CD4-positive, alpha-beta T cell treated with Interferon alpha-2 for 1 hour (primary cell): ENCODE measurements at regions not wholly inside any gene's neighbourhood (a gene's known extent, or its start where the extent isn't known, plus 50 kb on each side); places are given as distances from the start of the nearest gene placed in this dataset.
"Not testable (repeated sequence)": the region's sequence is repeated elsewhere in the genome, so short reads cannot be mapped to it uniquely, and the experiment has no call there.

Source experiments
- DNase-seq, 2 donors: peaks; one replicate each; pipeline ENCODE4 v3.0.0-alpha.2; 2020 to 2022

DNA sequence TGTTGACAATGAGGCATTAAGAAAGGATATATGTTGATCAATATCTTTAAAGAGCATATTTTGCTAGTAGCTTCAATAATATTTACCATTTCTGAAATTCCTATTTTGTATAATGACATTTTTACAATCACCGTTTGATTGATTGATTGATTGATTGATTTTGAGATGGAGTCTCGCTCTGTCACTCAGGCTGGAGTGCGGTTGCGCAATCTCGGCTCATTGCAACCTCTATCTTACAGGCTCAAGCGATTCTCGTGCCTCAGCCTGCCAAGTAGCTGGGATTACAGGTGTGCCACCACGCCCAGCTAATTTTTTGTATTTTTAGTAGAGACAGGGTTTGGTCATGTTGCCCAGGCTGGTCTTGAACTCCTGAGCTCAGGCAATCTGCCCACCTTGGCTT is 150.9 kb upstream of the TEX13D start:
- not testable (repeated sequence) for DNase-seq

GRCh38 chrX:124190440-124190839 is 142.0 kb upstream of the TEX13D start:
- no peak for DNase-seq

DNA sequence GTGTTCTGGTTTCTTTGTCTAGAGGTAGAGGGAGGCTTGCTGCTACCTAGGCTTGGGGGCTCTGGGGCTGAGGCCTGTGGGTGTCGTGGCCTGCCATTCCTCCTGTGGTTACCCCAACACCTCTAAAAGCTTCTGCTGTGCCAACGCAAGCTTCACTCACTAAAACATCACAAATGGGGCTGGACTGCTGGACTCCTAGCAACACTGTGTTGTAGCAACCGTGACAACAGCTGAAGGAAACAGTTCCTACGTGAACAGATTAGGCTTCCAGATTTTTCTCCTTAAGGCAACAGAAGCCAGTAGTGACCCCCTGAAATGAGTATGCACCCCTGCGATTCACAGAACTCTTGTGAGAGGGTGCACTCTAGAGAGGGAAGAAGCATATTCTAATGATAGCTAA is 138.3 kb upstream of the TEX13D start:
- no peak for DNase-seq

DNA sequence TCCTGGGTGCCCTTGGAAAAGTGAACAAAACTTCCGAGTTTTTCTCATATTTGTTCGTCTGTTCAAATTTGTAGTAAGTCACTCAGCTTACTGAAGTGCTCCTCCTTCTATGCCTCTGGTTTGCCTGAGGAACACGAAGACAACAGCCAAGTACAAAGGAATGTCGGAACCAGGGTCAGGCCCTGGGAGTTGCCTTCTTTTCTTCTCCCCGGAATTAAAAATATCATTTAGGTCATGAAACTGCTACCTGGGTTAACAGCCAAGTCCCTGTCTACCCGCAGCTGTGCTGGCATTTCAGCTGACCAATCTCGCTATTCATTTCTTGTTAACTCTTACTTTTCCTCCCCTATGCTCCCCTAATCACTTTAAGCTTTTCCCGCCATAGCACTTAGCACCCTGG is 137.6 kb upstream of the TEX13D start:
- no peak for DNase-seq

DNA sequence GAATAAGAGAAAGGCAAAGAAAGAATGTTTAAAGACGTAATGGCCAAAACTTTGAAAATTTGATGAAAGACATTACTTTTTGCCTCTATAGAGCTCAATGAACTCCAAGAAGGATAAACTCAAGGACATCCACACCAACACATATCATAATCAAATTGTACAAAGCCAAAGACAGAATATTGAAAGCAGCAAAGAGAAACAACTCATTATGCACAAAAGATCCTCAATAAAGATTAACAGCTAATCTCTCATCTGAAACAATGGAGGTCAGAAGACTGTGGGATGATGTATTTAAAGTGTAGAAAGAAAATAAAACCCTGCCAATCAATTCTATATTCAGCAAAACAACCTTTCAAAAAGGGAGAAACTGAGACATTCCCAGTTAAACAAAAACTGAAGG is 129.1 kb upstream of the TEX13D start:
- DNase-seq: no peak

GRCh38 chrX:124208660-124209059 is 123.8 kb upstream of the TEX13D start:
- DNase-seq: no peak

GRCh38 chrX:124209792-124210576 is 122.5 kb upstream of the TEX13D start:
- DNase-seq: no peak

DNA sequence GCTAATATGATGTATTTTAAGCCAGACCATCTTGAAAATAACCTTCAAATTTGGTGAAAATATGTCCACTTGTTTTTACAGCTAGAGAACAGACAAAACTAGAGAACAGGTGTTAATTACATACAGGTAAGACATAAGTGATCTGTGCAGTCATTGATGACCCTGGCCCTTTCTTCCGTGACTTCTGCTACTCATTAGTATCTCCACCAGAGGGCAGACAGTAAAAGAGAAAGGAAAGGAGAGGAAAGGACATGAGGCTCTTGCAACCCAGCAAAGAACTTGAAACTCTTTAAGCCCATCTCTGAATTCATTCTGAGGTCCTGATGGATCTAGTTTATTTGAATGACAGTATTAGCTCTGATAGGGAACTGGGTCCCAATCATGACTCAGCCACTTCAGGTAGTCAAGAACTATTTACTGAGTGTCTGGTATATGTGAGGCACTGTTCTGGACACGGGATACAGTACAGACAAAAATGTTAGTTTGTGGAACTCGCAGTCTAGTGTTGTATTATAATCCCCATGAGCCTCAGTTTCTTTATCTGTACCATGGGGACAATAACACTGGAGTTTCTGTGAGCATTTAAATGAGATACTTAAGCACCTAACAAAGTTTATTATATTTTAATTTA is 121.0 kb upstream of the TEX13D start:
- peak in 1 of 2 donors; percentile 66 for DNase-seq

DNA sequence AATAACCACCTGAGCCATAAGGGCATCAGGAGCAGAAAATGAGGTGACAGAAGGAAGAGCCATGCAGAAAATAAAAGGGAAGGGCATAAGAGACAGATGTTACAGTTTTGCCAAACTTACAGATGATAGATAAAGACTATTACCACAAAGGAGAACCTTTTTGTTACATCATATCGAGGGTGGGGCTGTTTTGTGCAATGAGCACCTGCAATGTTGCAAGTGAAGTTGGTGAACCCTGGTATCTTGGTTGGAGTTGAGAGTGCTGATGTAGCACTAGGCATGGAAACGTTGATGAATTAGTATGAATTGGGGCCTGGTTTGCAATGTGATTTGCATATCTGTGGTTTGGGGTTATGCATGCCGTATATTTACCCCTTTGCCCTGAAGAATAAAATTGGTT is 119.8 kb upstream of the TEX13D start:
- DNase-seq: peak in 1 of 2 donors; percentile 48

DNA sequence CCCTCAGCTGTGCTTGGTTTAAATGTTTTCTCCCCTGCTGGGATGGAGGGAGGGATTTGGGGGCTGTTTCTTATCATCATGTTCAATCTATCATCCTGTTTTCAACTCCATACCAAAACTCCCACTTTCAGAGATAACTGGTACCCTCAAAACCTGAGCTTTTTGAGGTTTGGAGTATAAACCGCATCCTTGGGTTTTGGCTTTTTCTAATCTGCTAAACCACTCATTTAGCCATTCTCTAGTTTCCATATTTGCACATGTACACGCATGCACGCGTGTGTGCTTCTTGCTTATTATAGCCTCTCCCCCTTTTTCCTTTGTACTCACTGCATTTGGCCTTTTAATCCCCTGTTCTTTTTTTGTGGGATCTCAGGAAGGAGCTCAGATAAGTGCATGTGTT is 116.7 kb upstream of the TEX13D start:
- no peak for DNase-seq

- no peak for DNase-seq
Measured at GRCh38 chrX:124216396-124217115, 115.9 kb upstream of the TEX13D start.

GRCh38 chrX:124217304-124218251 is 114.9 kb upstream of the TEX13D start:
- DNase-seq: peak; percentile 47 to 71

GRCh38 chrX:124223524-124223923 is 108.9 kb upstream of the TEX13D start:
- DNase-seq: peak in 1 of 2 donors; percentile 39

DNA sequence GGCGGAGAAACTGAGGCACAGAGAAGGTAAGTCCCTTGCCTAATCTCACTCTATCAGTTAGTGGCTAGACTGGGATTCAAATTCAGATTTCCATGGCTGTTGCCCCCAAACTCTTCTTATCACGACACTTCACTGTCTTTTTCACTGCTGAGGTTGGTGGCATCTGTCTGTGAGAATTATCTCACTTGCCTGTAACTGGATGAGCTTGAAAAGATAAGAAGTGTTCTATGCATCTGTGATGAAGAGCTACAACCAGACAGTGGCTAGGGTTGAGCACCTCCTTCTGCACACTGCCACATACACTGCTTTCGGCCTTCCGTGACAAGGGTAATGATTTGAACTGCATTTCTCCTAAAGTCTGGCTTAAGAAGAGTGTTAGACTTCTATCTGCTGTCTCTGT is 107.9 kb upstream of the TEX13D start:
- no peak for DNase-seq

DNA sequence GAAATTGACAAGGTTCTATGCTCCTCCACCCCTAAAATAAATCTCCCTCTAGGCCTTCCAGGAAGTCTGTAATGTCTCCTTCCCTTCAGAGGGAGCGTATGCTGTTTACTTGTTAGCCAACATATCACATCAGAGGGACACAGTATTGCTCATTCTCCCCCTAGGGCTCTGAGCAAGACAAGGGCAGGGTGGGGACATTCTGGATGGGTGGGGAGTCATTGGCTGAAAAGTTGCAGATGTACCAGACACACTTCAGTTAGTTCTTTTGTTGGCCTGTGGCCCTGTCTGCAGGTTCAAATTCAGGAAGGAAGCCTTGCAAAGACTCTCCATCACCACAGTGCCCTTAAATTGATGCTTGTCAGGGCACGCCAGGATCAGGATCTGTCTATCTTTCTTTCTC is 106.3 kb upstream of the TEX13D start:
- DNase-seq: no peak

GRCh38 chrX:124228849-124229248 is 103.6 kb upstream of the TEX13D start:
- no peak for DNase-seq

- no peak for DNase-seq
Measured at GRCh38 chrX:124229374-124229773, 103.1 kb upstream of the TEX13D start.

GRCh38 chrX:124230655-124231450 is 101.6 kb upstream of the TEX13D start:
- DNase-seq: no peak

- DNase-seq: no peak
Measured at GRCh38 chrX:124231451-124231759, 101.1 kb upstream of the TEX13D start.

GRCh38 chrX:124232523-124233201 is 99.8 kb upstream of the TEX13D start:
- no peak for DNase-seq

GRCh38 chrX:124234348-124234747 is 98.1 kb upstream of the TEX13D start:
- no peak for DNase-seq

GRCh38 chrX:124238268-124238667 is 94.2 kb upstream of the TEX13D start:
- no peak for DNase-seq
